Mesendoderm (in vitro differentiated cells): ENCODE measurements at regions not wholly inside any gene's neighbourhood (a gene's known extent, or its start where the extent isn't known, plus 50 kb on each side); places are given as distances from the start of the nearest gene placed in this dataset.

Experiments used
- DNase-seq: peaks from one replicate; pipeline ENCODE4 v3.0.0; 2013
- H2AK5ac ChIP-seq: 2 replicates; pipeline ENCODE4 v1.6.1; 2013; ENCODE audit warnings: low read length, inconsistent platforms
- H2BK120ac ChIP-seq: 2 replicates; pipeline ENCODE4 v1.6.1; 2013; ENCODE audit warnings: low read depth, mild to moderate bottlenecking, low read length, moderate library complexity, mixed read lengths
- H2BK15ac ChIP-seq: replicated peaks from 2 replicates; pipeline ENCODE4 v1.6.1; 2013; ENCODE audit warnings: low read depth, mild to moderate bottlenecking, moderate library complexity
- H2BK5ac ChIP-seq: 2 replicates; pipeline ENCODE4 v1.6.1; 2013; ENCODE audit warnings: low read length, inconsistent platforms
- H3K18ac ChIP-seq: 2 replicates; pipeline ENCODE4 v1.6.1; 2013; ENCODE audit warnings: mild to moderate bottlenecking, low read length, mixed read lengths
- H3K23ac ChIP-seq: one replicate; pipeline ENCODE4 v1.6.1; 2013; ENCODE audit warnings: low read length
- H3K27ac ChIP-seq: 2 replicates; pipeline ENCODE4 v1.5.1; 2013; ENCODE audit warnings: low read depth, mild to moderate bottlenecking, inconsistent platforms, low read length, moderate library complexity
- H3K27me3 ChIP-seq: 2 replicates; pipeline ENCODE4 v1.6.1; 2013; ENCODE audit warnings: low read length, control low read depth, mild to moderate bottlenecking, inconsistent platforms; ENCODE audit not compliant: insufficient read depth, poor library complexity
- H3K36me3 ChIP-seq: 2 replicates; pipeline ENCODE4 v1.6.1; 2013; ENCODE audit warnings: low read length, inconsistent platforms; ENCODE audit not compliant: control insufficient read depth, insufficient read depth
- H3K4ac ChIP-seq: one replicate; pipeline ENCODE4 v1.6.1; 2013; ENCODE audit warnings: low read depth, mild to moderate bottlenecking, low read length, moderate library complexity
- H3K4me1 ChIP-seq: 2 replicates; pipeline ENCODE4 v1.6.1; 2013; ENCODE audit warnings: low read depth, low read length, inconsistent platforms; ENCODE audit not compliant: control insufficient read depth
- H3K4me2 ChIP-seq: 2 replicates; pipeline ENCODE4 v1.6.1; 2013; ENCODE audit warnings: low read length
- H3K4me3 ChIP-seq: 2 replicates; pipeline ENCODE4 v1.5.1; 2013; ENCODE audit warnings: mild to moderate bottlenecking, low read length
- H3K56ac ChIP-seq: one replicate; pipeline ENCODE4 v1.6.1; 2013; ENCODE audit warnings: low read length
- H3K79me1 ChIP-seq: 2 replicates; pipeline ENCODE4 v1.6.1; 2013; ENCODE audit warnings: low read length, inconsistent platforms
- H3K79me2 ChIP-seq: 2 replicates; pipeline ENCODE4 v1.6.1; 2013; ENCODE audit warnings: mild to moderate bottlenecking, low read length; ENCODE audit not compliant: control insufficient read depth, insufficient read depth
- H3K9ac ChIP-seq: 2 replicates; pipeline ENCODE4 v1.6.1; 2013; ENCODE audit warnings: low read length, inconsistent platforms
- H4K5ac ChIP-seq: one replicate; pipeline ENCODE4 v1.6.1; 2013; ENCODE audit warnings: low read length
- H4K8ac ChIP-seq: one replicate; pipeline ENCODE4 v1.6.1; 2013; ENCODE audit warnings: low read depth, mild to moderate bottlenecking, control low read depth, low read length, moderate library complexity
- WGBS: extraction: QIAGEN DNeasy Blood & Tissue Kit; methylation state at CpG from one replicate; pipeline ENCODE4 v1.1.7; 2013; ENCODE audit warnings: low lambda C conversion rate, missing lambda C conversion rate; ENCODE audit not compliant: insufficient coverage; ENCODE audit errors: extremely low coverage; 5-methylcytosine and 5-hydroxymethylcytosine counted together

- Histone ChIP-seq H3K23ac (no peak overlapping the region), H3K4me1 (peaks cover 2% of the 10 kb centered on the region), H3K79me2 (no peaks in the 10 kb centered on the region), H3K9ac (no peak overlapping the region), H3K36me3 (no peaks in the 10 kb centered on the region), H3K4ac (no peak overlapping the region), H3K27me3 (no peaks in the 10 kb centered on the region), H2BK15ac (no peak overlapping the region), H2BK120ac (no peak overlapping the region), H4K5ac (no peak overlapping the region), H3K56ac (no peak overlapping the region), H2AK5ac (no peak overlapping the region), H3K18ac (no peak overlapping the region), H3K27ac (no peak overlapping the region), H2BK5ac (no peak overlapping the region), H3K4me3 (no peak overlapping the region), H3K79me1 (no peaks in the 10 kb centered on the region), H4K8ac (no peak overlapping the region), H3K4me2 (no peak overlapping the region)
- no CpG with 5 or more reads among the region's 5 CpGs for WGBS
- DNase-seq, result no peak
Observed at GRCh38 chr10:129165076-129165720, 301.8 kb upstream of the MGMT start.

- Histone ChIP-seq H3K27me3 (no peaks in the 10 kb centered on the region), H3K18ac (no peak overlapping the region), H3K27ac (no peak overlapping the region), H4K5ac (no peak overlapping the region), H3K4me2 (no peak overlapping the region), H3K9ac (no peak overlapping the region), H3K36me3 (no peaks in the 10 kb centered on the region), H3K4me1 (peaks cover 2% of the 10 kb centered on the region), H3K4me3 (no peak overlapping the region), H2BK120ac (no peak overlapping the region), H3K79me2 (no peaks in the 10 kb centered on the region), H3K4ac (no peak overlapping the region), H3K79me1 (no peaks in the 10 kb centered on the region), H4K8ac (no peak overlapping the region), H3K23ac (no peak overlapping the region), H2BK5ac (no peak overlapping the region), H2AK5ac (no peak overlapping the region), H2BK15ac (no peak overlapping the region), H3K56ac (no peak overlapping the region)
- DNase-seq, result no peak
- WGBS, result no CpG with 5 or more reads among the region's 1 CpG
Observed at GRCh38 chr10:129165770-129166169, 301.3 kb upstream of the MGMT start.

- Histone ChIP-seq H3K4me1 (no peaks in the 10 kb centered on the region), H4K8ac (no peak overlapping the region), H3K79me2 (no peaks in the 10 kb centered on the region), H3K23ac (no peak overlapping the region), H3K36me3 (no peaks in the 10 kb centered on the region), H3K4me2 (no peak overlapping the region), H3K4me3 (no peak overlapping the region), H3K18ac (no peak overlapping the region), H2BK5ac (no peak overlapping the region), H2BK15ac (no peak overlapping the region), H3K56ac (no peak overlapping the region), H3K4ac (no peak overlapping the region), H3K79me1 (no peaks in the 10 kb centered on the region), H4K5ac (no peak overlapping the region), H2BK120ac (no peak overlapping the region), H3K9ac (no peak overlapping the region), H3K27me3 (no peaks in the 10 kb centered on the region), H2AK5ac (no peak overlapping the region), H3K27ac (no peak overlapping the region)
- no CpG with 5 or more reads among the region's 4 CpGs for WGBS
- no peak for DNase-seq
Observed at GRCh38 chr10:129168660-129169059, 298.4 kb upstream of the MGMT start.

GRCh38 chr10:129169115-129169514 is 297.9 kb upstream of the MGMT start:
- Histone ChIP-seq H4K5ac (no peak overlapping the region), H3K9ac (no peak overlapping the region), H2BK120ac (no peak overlapping the region), H3K79me1 (no peaks in the 10 kb centered on the region), H3K4ac (no peak overlapping the region), H2BK15ac (no peak overlapping the region), H2AK5ac (no peak overlapping the region), H3K27me3 (no peaks in the 10 kb centered on the region), H3K4me2 (no peak overlapping the region), H3K4me3 (no peak overlapping the region), H3K27ac (no peak overlapping the region), H4K8ac (no peak overlapping the region), H3K36me3 (no peaks in the 10 kb centered on the region), H3K18ac (no peak overlapping the region), H2BK5ac (no peak overlapping the region), H3K56ac (no peak overlapping the region), H3K4me1 (no peaks in the 10 kb centered on the region), H3K79me2 (no peaks in the 10 kb centered on the region), H3K23ac (no peak overlapping the region)
- no peak for DNase-seq
- no CpG with 5 or more reads among the region's 6 CpGs for WGBS

- no peak overlapping the region for H3K4ac ChIP-seq
- H3K27ac ChIP-seq, result no peak overlapping the region
- DNase-seq, result no peak
- no peak overlapping the region for H3K9ac ChIP-seq
- no peak overlapping the region for H3K4me3 ChIP-seq
- no peak overlapping the region for H4K8ac ChIP-seq
- H2BK15ac ChIP-seq, result no peak overlapping the region
- H3K56ac ChIP-seq, result no peak overlapping the region
- no peaks in the 10 kb centered on the region for H3K27me3 ChIP-seq
- no peak overlapping the region for H3K18ac ChIP-seq
- no peak overlapping the region for H2AK5ac ChIP-seq
- H4K5ac ChIP-seq, result no peak overlapping the region
- H3K79me1 ChIP-seq, result no peaks in the 10 kb centered on the region
- H3K23ac ChIP-seq, result no peak overlapping the region
- no peaks in the 10 kb centered on the region for H3K4me1 ChIP-seq
- no peak overlapping the region for H2BK5ac ChIP-seq
- no peaks in the 10 kb centered on the region for H3K79me2 ChIP-seq
- H3K4me2 ChIP-seq, result no peak overlapping the region
- no peaks in the 10 kb centered on the region for H3K36me3 ChIP-seq
- no CpG with 5 or more reads among the region's 3 CpGs for WGBS
- no peak overlapping the region for H2BK120ac ChIP-seq
Observed at GRCh38 chr10:129170812-129171211, 296.2 kb upstream of the MGMT start.

GRCh38 chr10:129171812-129172211 is 295.2 kb upstream of the MGMT start:
- H3K4me3 ChIP-seq, result no peak overlapping the region
- no peak overlapping the region for H3K56ac ChIP-seq
- H2AK5ac ChIP-seq, result no peak overlapping the region
- DNase-seq, result no peak
- no peak overlapping the region for H3K4me2 ChIP-seq
- no peaks in the 10 kb centered on the region for H3K36me3 ChIP-seq
- no peak overlapping the region for H3K9ac ChIP-seq
- no peaks in the 10 kb centered on the region for H3K27me3 ChIP-seq
- no peak overlapping the region for H4K8ac ChIP-seq
- H3K18ac ChIP-seq, result no peak overlapping the region
- no peak overlapping the region for H2BK120ac ChIP-seq
- H3K4me1 ChIP-seq, result no peaks in the 10 kb centered on the region
- H4K5ac ChIP-seq, result no peak overlapping the region
- no peak overlapping the region for H3K23ac ChIP-seq
- no peak overlapping the region for H3K4ac ChIP-seq
- H3K27ac ChIP-seq, result no peak overlapping the region
- H3K79me2 ChIP-seq, result no peaks in the 10 kb centered on the region
- no CpG with 5 or more reads among the region's 3 CpGs for WGBS
- no peaks in the 10 kb centered on the region for H3K79me1 ChIP-seq
- no peak overlapping the region for H2BK15ac ChIP-seq
- H2BK5ac ChIP-seq, result no peak overlapping the region
